Sigmoid colon (tissue), 4 donors: ENCODE measurements at regions not wholly inside any gene's neighbourhood (a gene's known extent, or its start where the extent isn't known, plus 50 kb on each side); places are given as distances from the start of the nearest gene placed in this dataset.

Experiments used
- POLR2A ChIP-seq, 2 donors: fragments of 450-650 bp; IDR thresholded peaks; one replicate each; pipeline ENCODE4 v1.6.1; 2016; ENCODE audit warnings: antibody characterized with exemption in 2 of 2, mild to moderate bottlenecking in 2 of 2, moderate library complexity in 2 of 2
- POLR2AphosphoS5 ChIP-seq, 4 donors: sonication (generic); formaldehyde crosslinking; IDR thresholded peaks; one replicate each; pipeline ENCODE4 v1.6.1; 2017; ENCODE audit warnings: antibody characterized with exemption in 4 of 4
- TF ChIP-seq, protein P1 (sequence below), 4 experiments: fragments of 450-650 bp in 3 of 4; fragments of 200-600 bp in 1 of 4; IDR thresholded peaks; one replicate each; pipeline ENCODE4 v1.5.1; 2016 to 2019; ENCODE audit warnings: antibody characterized with exemption in 4 of 4, mild to moderate bottlenecking in 3 of 4, moderate library complexity in 2 of 4

GRCh38 chr14:66371776-66372175, 114.4 kb upstream of the CCDC196 start:
- TF ChIP-seq, protein P1, sequence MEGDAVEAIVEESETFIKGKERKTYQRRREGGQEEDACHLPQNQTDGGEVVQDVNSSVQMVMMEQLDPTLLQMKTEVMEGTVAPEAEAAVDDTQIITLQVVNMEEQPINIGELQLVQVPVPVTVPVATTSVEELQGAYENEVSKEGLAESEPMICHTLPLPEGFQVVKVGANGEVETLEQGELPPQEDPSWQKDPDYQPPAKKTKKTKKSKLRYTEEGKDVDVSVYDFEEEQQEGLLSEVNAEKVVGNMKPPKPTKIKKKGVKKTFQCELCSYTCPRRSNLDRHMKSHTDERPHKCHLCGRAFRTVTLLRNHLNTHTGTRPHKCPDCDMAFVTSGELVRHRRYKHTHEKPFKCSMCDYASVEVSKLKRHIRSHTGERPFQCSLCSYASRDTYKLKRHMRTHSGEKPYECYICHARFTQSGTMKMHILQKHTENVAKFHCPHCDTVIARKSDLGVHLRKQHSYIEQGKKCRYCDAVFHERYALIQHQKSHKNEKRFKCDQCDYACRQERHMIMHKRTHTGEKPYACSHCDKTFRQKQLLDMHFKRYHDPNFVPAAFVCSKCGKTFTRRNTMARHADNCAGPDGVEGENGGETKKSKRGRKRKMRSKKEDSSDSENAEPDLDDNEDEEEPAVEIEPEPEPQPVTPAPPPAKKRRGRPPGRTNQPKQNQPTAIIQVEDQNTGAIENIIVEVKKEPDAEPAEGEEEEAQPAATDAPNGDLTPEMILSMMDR (IDR thresholded peaks at IDR 0.05): no peak
- TF ChIP-seq POLR2AphosphoS5 (IDR thresholded peaks at IDR 0.05) (no peak), POLR2A (IDR thresholded peaks at IDR 0.05) (no peak)
